ENCODE measurements at regions not wholly inside any gene's neighbourhood (a gene's known extent, or its start where the extent isn't known, plus 50 kb on each side); places are given as distances from the start of the nearest gene placed in this dataset.
"Not testable (repeated sequence)": the region's sequence is repeated elsewhere in the genome, so short reads cannot be mapped to it uniquely, and the experiment has no call there.

GRCh38 chr15:53923741-53924140, 54.5 kb upstream of the UNC13C start:
- DNase-seq (ENCODE audit: low read depth, low spot score); in situ Hi-C loops (cut with HindIII; ENCODE audit: low pct_unique_long_range_greater_than_20kb, low sequenced_read_pairs): not testable (repeated sequence)

GRCh38 chr15:53918180-53919079, 59.8 kb upstream of the UNC13C start:
- no peak for DNase-seq (ENCODE audit: low read depth, low spot score)
- in situ Hi-C loops (cut with HindIII; ENCODE audit: low pct_unique_long_range_greater_than_20kb, low sequenced_read_pairs): no loop called here

DNA sequence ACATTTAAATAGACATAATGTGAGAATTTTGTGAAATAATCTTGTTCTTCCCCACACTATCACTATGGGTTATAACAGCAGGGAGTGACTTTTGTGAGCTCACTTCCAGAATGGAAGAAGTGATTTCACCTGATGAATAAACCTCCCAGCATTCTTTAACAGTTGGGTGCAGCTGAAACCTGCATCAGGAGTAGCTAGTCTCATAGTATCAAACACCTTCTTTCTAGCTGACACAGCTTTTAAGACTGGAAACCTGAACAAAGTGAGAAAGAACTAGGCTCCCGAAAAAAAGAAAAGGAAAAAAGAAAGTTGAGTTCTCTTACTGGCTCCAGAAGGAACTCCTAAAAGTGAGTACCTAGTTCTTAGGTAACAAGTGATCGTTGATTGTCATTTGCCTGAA, 61.1 kb upstream of the UNC13C start:
- in situ Hi-C loops (cut with HindIII; ENCODE audit: low pct_unique_long_range_greater_than_20kb, low sequenced_read_pairs): no loop called here
- no peak for DNase-seq (ENCODE audit: low read depth, low spot score)

GRCh38 chr15:53911431-53911830, 66.8 kb upstream of the UNC13C start:
- DNase-seq (ENCODE audit: low read depth, low spot score): no peak
- in situ Hi-C loops (cut with HindIII; ENCODE audit: low pct_unique_long_range_greater_than_20kb, low sequenced_read_pairs): no loop called here

- in situ Hi-C loops (cut with HindIII; ENCODE audit: low pct_unique_long_range_greater_than_20kb, low sequenced_read_pairs): no loop called here
- DNase-seq (ENCODE audit: low read depth, low spot score): no peak
Measured at GRCh38 chr15:53910852-53911251, 67.4 kb upstream of the UNC13C start.

- no peak for DNase-seq (ENCODE audit: low read depth, low spot score)
- in situ Hi-C loops (cut with HindIII; ENCODE audit: low pct_unique_long_range_greater_than_20kb, low sequenced_read_pairs): no loop called here
Measured at GRCh38 chr15:53910236-53910849, 67.9 kb upstream of the UNC13C start.

DNA sequence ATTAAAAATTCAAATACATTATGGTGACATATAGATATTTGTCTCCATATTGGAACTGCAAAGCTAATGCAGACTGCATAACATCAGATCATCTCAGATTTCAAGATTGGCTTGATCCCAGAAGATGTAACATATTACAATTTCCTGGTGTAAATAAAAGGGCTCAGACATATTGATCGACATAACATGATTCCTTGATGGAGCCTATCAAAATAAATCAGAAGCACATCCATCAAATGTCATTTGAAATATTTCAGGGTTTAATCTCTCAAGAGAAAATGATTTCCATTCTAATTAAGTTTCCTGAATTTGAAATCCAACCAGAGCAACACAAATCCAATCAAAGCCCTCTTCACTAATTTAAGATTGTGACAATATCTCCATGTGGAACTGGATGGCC, 75.1 kb upstream of the UNC13C start:
- in situ Hi-C loops (cut with HindIII; ENCODE audit: low pct_unique_long_range_greater_than_20kb, low sequenced_read_pairs): no loop called here
- DNase-seq (ENCODE audit: low read depth, low spot score): no peak

DNA sequence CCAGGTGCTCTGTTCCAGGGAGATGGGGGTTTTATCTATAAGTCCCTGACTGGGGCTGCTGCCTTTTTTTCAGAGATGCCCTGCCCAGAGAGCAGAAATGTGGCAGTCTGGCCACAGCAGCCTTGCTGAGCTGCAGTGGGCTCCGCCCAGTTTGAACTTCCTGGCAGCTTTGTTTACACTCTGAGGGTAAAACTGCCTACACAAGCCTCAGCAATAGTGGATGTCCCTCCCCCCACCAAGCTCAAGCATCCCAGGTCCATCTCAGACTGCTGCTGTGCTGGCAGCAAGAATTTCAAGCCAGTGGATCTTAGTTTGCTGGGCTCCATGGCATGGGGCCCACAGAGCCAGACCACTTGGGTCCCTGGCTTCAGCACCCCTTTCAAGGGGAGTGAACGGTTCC, 84.8 kb upstream of the UNC13C start:
- DNase-seq (ENCODE audit: low read depth, low spot score); in situ Hi-C loops (cut with HindIII; ENCODE audit: low pct_unique_long_range_greater_than_20kb, low sequenced_read_pairs): not testable (repeated sequence)

- in situ Hi-C loops (cut with HindIII; ENCODE audit: low pct_unique_long_range_greater_than_20kb, low sequenced_read_pairs): not testable (repeated sequence)
- DNase-seq (ENCODE audit: low read depth, low spot score): peak; percentile 20
Measured at GRCh38 chr15:53891862-53892261, 86.4 kb upstream of the UNC13C start.

- no peak for DNase-seq (ENCODE audit: low read depth, low spot score)
- in situ Hi-C loops (cut with HindIII; ENCODE audit: low pct_unique_long_range_greater_than_20kb, low sequenced_read_pairs): no loop called here
Measured at GRCh38 chr15:53884441-53884840, 93.8 kb upstream of the UNC13C start.

- in situ Hi-C loops (cut with HindIII; ENCODE audit: low pct_unique_long_range_greater_than_20kb, low sequenced_read_pairs): no loop called here
- DNase-seq (ENCODE audit: low read depth, low spot score): no peak
Measured at GRCh38 chr15:53882311-53882710, 95.9 kb upstream of the UNC13C start.

DNA sequence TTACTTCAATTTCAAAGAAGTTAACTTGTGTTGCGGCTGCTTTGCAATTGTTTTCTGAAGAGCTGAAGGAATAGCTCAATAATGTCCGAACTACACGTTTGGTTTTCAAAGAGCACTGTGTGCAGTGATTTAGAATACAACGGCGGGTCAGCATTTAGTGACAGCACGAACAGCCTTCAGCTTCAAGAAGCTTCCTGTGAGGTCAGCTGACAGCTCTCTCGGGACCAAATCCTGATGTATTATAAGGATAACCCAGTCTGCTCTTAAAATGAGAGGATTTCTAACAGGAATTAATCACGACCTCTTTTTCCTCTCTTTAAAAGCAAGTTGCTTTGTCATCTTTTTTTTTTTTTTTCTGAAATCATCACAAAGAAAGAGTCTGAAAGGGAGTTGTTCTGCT, 97.9 kb upstream of the UNC13C start:
- peak; percentile 58 for DNase-seq (ENCODE audit: low read depth, low spot score)

GRCh38 chr15:53875711-53876110, 102.5 kb upstream of the UNC13C start:
- in situ Hi-C loops (cut with HindIII; ENCODE audit: low pct_unique_long_range_greater_than_20kb, low sequenced_read_pairs): no loop called here
- no peak for DNase-seq (ENCODE audit: low read depth, low spot score)

More for the DNA sequence above, 97.9 kb upstream of the UNC13C start:
- in situ Hi-C loops (cut with HindIII; ENCODE audit: low pct_unique_long_range_greater_than_20kb, low sequenced_read_pairs): no loop called here

GRCh38 chr15:53875139-53875538, 103.1 kb upstream of the UNC13C start:
- in situ Hi-C loops (cut with HindIII; ENCODE audit: low pct_unique_long_range_greater_than_20kb, low sequenced_read_pairs): no loop called here
- DNase-seq (ENCODE audit: low read depth, low spot score): no peak

GRCh38 chr15:53872410-53872809, 105.8 kb upstream of the UNC13C start:
- in situ Hi-C loops (cut with HindIII; ENCODE audit: low pct_unique_long_range_greater_than_20kb, low sequenced_read_pairs): no loop called here
- DNase-seq (ENCODE audit: low read depth, low spot score): peak; percentile 11

DNA sequence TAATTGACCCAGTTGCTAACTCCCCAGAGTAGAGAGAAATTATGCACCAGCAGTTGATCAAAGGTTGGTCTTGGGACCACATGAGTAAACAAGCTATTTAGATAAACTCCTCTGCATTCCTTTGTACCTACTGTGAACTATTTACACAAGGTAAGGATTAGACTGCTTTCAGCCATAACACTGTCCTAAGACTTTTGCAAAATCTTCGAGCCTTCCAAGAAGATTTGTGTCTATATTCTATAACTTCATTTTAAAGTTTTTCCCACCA, 108.5 kb upstream of the UNC13C start:
- no peak for DNase-seq (ENCODE audit: low read depth, low spot score)

DNA sequence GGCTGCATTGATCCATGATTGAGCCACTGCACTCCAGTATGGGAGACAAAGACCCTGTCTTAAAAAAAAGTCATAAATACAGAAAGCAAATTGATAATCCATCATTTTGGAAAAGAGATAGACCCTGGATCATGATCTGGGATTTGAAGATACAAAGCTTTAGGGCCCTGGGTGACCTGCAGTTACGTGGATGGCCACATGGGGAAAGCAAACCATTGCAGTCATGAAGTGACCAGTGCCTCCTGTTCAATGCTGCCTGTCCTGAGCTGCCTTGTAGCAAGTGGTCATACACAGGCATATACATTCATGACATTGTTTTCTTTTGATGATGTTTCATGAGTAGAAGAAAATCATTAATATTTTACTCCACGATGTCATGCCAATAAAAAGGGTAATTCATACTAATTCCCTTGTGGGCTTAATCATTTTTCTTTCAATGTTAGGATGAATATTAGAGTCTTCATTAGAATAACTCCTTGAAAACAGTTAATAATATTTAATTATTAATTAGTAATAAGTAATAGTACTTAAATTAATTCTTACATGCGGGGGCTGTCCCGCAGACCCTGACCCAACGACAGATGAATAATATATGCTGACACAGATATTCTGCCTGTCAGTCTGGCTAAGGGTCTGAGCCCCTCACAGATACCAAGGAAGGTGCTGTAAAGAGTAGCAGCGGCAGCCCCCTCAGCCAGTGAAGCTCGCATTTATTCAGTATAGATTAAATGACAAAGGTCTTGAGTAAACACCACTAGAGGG, 109.0 kb upstream of the UNC13C start:
- DNase-seq (ENCODE audit: low read depth, low spot score): peak; percentile 60
- in situ Hi-C loops (cut with HindIII; ENCODE audit: low pct_unique_long_range_greater_than_20kb, low sequenced_read_pairs): no loop called here

More for the DNA sequence above, 108.5 kb upstream of the UNC13C start:
- in situ Hi-C loops (cut with HindIII; ENCODE audit: low pct_unique_long_range_greater_than_20kb, low sequenced_read_pairs): no loop called here

- in situ Hi-C loops (cut with HindIII; ENCODE audit: low pct_unique_long_range_greater_than_20kb, low sequenced_read_pairs): no loop called here
- DNase-seq (ENCODE audit: low read depth, low spot score): no peak
Measured at GRCh38 chr15:53862386-53862785, 102.9 kb upstream of the WDR72 start.

GRCh38 chr15:53861792-53862191, 102.3 kb upstream of the WDR72 start:
- in situ Hi-C loops (cut with HindIII; ENCODE audit: low pct_unique_long_range_greater_than_20kb, low sequenced_read_pairs): no loop called here
- no peak for DNase-seq (ENCODE audit: low read depth, low spot score)
